Activated T-cell treated with anti-CD3 and anti-CD28 coated beads, Interleukin-2, amount 50 U/mL, for 24 hours (primary cell): ENCODE measurements at regions not wholly inside any gene's neighbourhood (a gene's known extent, or its start where the extent isn't known, plus 50 kb on each side); places are given as distances from the start of the nearest gene placed in this dataset.
"Not testable (repeated sequence)": the region's sequence is repeated elsewhere in the genome, so short reads cannot be mapped to it uniquely, and the experiment has no call there.

ENCODE experiments used
- DNase-seq: peaks from one replicate; pipeline ENCODE4 v3.0.0-alpha.2; 2020
- H3K27ac Mint-ChIP-seq: 2 replicates; pipeline ENCODE4 v1.8.0; 2020; ENCODE audit warnings: mild to moderate bottlenecking, mixed read lengths
- H3K27me3 Mint-ChIP-seq: 2 replicates; pipeline ENCODE4 v1.8.0; 2020; ENCODE audit warnings: mixed read lengths
- H3K36me3 Mint-ChIP-seq: 2 replicates; pipeline ENCODE4 v1.8.0; 2020; ENCODE audit warnings: low read depth, mixed read lengths
- H3K4me1 Mint-ChIP-seq: 2 replicates; pipeline ENCODE4 v1.8.0; 2020; ENCODE audit warnings: low read depth, mixed read lengths
- H3K4me3 Mint-ChIP-seq: 2 replicates; pipeline ENCODE4 v1.8.0; 2020; ENCODE audit warnings: mild to moderate bottlenecking, moderate library complexity, mixed read lengths
- H3K9me3 Mint-ChIP-seq: 2 replicates; pipeline ENCODE4 v1.8.0; 2020; ENCODE audit warnings: mixed read lengths

DNA sequence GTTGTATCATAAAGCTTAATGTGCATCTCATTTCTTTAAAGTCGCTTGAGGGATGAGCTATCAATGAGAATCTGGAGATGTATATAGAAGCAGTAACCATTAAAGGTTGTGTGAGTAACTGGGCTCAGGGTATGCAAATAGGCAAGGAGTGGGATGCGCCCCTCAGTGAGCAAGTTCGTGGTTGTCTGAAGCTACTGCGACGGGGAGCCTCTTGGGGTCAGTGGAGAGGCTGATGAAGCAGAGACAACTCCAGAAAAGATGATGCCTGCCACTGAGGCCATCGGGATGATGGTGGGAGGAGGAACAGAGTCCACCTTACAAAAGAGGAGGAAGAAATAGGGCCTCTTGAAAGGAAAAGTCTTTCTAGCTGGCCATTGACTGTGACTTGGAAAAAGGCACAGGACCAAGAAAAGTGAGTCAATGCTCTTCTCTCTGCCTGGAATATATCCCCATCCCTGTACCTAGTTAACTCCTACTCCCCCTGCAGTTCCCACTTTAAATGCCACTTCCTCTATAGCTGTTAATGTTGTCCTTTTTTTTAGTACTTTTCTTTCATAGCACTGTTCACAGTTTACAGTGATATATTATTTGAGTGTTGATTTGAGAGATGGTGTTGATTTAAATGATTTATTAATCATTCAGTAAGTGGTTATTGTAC is 51.4 kb upstream of the LSM6 start:
- Mint-ChIP-seq H3K27me3 (peaks cover 22% of the 10 kb centered on the region), H3K27ac (no peak overlapping the region), H3K9me3 (no peaks in the 10 kb centered on the region), H3K36me3 (no peaks in the 10 kb centered on the region), H3K4me1 (peaks cover 16% of the 10 kb centered on the region), H3K4me3 (no peak overlapping the region)
- DNase-seq, result no peak

DNA sequence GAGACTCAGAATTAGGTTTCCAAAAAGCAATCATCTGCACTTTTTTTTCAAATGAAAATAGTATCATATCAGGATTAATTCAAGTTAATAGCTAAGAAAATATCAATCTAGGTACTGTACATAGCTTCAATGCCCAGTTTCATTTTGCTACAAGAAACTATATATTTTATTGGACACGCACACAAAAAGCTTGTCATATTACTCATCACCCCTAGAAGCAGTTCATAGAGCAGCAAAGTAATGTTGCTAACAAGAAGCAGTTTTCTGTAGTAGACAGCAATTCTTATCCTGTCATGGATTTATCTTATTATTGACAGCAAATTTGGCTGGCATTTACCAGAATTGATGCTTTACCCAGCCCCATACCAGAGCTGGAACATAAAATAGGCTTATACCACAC is 52.3 kb upstream of the LSM6 start:
- Mint-ChIP-seq H3K4me1 (peaks cover 16% of the 10 kb centered on the region), H3K27me3 (peaks cover 26% of the 10 kb centered on the region), H3K27ac (no peak overlapping the region), H3K9me3 (no peaks in the 10 kb centered on the region), H3K36me3 (no peaks in the 10 kb centered on the region), H3K4me3 (no peak overlapping the region)
- no peak for DNase-seq

DNA sequence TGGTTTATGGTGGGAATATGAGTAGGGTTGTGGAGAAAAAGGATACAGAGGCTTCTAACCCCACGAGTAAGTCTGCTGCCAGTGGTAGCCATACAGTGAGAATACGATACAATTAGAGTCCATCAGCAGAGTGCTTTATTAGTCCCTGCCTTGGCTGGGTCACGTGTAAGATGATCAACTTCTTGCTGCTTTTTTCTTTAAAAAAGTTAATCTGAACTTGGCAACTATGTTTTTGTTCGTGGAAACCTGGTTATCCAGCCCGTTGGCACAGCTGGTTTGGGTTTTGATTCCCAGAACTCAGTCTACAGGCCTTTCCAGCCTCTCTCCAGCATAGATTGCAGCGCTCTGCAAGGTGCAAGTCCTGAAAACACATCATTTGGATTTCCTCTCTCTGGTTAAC is 53.1 kb upstream of the LSM6 start:
- DNase-seq, result no peak
- Mint-ChIP-seq H3K36me3 (no peaks in the 10 kb centered on the region), H3K4me1 (peaks cover 16% of the 10 kb centered on the region), H3K9me3 (no peaks in the 10 kb centered on the region), H3K4me3 (no peak overlapping the region), H3K27ac (no peak overlapping the region), H3K27me3 (peaks cover 33% of the 10 kb centered on the region)

DNA sequence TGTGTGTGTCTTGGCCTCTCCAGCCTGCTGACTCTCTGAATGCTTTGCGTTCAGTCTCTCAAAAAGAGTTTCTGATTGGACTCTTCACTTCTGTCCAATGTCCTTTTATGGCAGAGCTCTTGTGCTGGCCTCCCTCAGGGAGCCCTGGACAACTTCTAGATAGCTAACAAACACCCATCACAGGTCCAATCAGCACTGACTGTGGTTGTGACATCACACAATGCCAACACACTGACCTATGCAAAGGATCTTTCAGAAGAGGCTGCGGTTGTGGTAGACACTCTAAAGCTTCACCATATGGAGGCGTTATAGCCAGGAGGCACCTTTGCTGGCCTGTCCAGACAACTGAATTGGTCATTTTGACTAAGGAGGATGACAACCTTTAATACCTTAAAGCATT is 53.8 kb upstream of the LSM6 start:
- H3K4me1 Mint-ChIP-seq, result peaks cover 16% of the 10 kb centered on the region
- no peak for DNase-seq
- no peak overlapping the region for H3K4me3 Mint-ChIP-seq
- H3K27me3 Mint-ChIP-seq, result peaks cover 40% of the 10 kb centered on the region
- no peaks in the 10 kb centered on the region for H3K9me3 Mint-ChIP-seq
- H3K36me3 Mint-ChIP-seq, result no peaks in the 10 kb centered on the region
- H3K27ac Mint-ChIP-seq, result no peak overlapping the region

DNA sequence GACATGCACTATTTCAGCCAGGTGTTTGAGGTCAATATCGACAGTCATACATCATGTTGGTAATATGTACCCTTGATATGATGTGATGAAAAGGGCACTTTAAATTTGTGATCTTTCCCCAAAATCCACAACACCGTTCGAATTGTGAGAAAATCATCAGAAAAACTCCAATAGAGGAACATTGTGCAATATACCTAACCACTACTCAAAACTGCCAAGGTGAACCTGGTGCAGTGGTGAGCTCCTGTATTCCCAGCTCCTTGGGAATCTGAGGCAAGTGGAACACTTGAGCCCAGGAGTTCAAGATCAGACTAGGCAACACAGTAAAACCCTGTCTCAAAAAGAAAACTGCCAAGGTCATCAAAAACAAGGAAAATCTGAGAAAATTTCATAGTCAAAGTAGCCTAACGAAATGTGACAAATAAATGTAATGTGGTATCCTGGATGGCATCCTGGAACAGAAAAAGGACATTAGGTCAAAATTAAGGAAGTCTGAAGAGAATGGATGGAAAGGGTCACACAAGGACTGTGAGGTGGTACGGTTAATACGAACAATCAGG is 55.6 kb upstream of the LSM6 start:
- Mint-ChIP-seq H3K4me1 (peaks cover 16% of the 10 kb centered on the region), H3K36me3 (no peaks in the 10 kb centered on the region), H3K27me3 (peaks cover 54% of the 10 kb centered on the region), H3K9me3 (no peaks in the 10 kb centered on the region), H3K27ac (no peak overlapping the region), H3K4me3 (no peak overlapping the region)
- DNase-seq, result no peak

DNA sequence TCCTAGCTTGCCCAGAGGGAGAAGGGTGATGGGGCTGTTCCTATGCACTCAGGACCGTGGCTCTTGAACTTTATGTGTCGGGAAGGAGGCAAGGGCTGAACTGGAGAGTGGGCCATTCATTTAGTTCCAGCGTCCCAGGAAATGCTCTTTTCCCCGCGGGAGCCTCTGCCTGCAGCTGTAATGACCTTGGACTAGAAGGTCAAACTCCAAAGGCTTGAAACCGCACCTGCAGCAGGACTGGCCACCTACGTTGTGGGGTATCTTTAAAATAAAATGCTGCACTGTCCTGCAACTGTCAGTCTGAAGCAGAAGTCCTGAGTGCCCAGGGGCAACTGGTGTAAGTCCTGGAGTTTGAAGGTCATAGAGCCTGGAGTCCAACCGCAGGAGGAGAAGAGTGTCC is 61.5 kb upstream of the LSM6 start:
- Mint-ChIP-seq H3K36me3 (no peaks in the 10 kb centered on the region), H3K27me3 (peaks cover 50% of the 10 kb centered on the region), H3K4me1 (no peaks in the 10 kb centered on the region), H3K9me3 (no peaks in the 10 kb centered on the region), H3K27ac (no peak overlapping the region), H3K4me3 (no peak overlapping the region)
- DNase-seq, result no peak

DNA sequence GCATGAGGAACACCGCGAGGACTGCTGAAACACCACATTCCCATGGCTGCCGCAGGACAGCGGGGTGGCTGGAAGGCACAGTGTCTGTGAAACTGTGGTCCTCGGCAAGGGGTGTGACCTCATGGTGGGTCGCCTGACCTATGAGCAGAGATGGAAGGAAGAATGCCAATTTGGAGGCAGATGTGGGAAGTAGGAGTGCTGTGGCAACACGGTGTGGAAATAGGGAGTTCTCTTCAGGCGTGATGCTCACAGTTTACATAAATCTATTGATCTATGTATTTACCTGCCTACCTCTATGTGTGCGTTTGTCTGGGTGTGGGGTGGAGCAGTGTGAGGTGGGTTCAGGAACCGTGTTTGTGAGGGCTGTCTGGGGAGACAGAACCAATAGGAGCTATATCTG is 62.3 kb upstream of the LSM6 start:
- Mint-ChIP-seq H3K9me3 (no peaks in the 10 kb centered on the region), H3K27me3 (peaks cover 45% of the 10 kb centered on the region), H3K4me1 (no peaks in the 10 kb centered on the region), H3K27ac (no peak overlapping the region), H3K4me3 (no peak overlapping the region), H3K36me3 (no peaks in the 10 kb centered on the region)
- DNase-seq, result no peak

DNA sequence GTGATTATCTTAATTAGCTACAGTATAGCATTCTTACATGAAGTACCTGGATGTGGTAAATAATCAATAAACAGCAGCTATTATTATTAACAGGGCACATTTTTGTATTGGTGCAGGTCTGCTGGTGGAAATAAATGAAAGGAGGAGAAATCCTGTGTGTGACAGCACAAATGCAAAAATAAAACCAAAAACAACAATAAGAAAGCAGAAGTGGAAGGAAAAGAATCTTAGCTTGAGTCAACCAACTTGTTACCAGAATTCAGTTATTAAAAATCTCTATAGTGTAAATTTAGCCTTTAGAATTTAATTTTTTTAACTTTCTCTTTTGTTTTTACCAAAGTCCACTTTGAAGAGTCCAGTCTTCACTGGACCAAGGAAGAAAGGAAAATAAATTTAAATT is 63.1 kb upstream of the LSM6 start:
- H3K36me3 Mint-ChIP-seq, result no peaks in the 10 kb centered on the region
- H3K27me3 Mint-ChIP-seq, result peaks cover 38% of the 10 kb centered on the region
- H3K9me3 Mint-ChIP-seq, result no peaks in the 10 kb centered on the region
- H3K4me1 Mint-ChIP-seq, result no peaks in the 10 kb centered on the region
- DNase-seq, result no peak
- H3K4me3 Mint-ChIP-seq, result no peak overlapping the region
- no peak overlapping the region for H3K27ac Mint-ChIP-seq

DNA sequence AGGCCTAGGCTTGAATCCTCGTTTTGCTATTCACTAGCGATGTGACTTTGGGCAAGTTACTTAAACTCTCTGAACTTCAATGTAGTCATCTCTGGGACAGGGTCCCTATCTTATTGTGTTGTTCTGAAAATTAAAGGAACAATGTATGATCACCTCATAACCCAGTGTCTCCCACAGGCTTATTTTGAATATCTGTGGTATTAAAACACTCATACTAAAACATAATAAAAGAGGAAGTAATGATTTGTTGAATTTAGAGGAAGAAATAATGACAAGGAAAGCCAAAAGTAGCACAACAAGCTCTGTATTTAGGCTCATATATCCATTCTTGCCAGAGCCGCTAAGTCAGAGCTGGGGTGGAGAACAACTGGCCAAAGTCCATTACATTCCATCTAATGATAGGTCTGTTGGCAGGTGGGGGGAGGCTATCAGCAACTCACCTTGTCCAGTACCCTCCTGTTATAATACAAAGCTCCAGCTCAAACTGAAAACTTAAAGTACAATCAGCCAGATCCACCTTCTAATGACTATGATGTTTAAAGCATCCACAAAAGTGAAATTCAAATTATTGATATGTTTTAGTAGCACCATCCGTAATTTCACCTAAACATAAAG is 64.5 kb upstream of the LSM6 start:
- no peak for DNase-seq
- Mint-ChIP-seq H3K9me3 (no peaks in the 10 kb centered on the region), H3K4me3 (no peak overlapping the region), H3K27me3 (peaks cover 27% of the 10 kb centered on the region), H3K27ac (no peak overlapping the region), H3K36me3 (no peaks in the 10 kb centered on the region), H3K4me1 (peaks cover 1% of the 10 kb centered on the region)

DNA sequence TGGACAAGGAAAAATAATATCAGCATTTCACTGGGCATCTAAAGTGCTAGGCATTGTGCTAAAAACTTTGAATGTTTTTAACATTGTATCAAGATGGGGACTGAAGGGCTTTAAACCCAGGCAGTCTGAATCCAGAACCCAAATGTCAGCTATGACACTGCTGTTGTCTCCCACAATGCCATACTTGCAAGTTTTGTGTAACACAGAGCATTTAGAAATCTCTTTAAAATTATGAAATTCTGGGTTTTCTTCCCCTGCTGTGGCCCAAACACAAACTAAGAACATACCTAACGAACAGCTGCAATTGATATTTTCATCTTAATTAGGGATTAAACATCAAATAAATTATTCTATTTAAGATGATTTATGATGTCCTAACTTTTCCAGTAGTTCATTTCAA is 66.8 kb upstream of the LSM6 start:
- H3K27me3 Mint-ChIP-seq, result peaks cover 15% of the 10 kb centered on the region
- H3K27ac Mint-ChIP-seq, result no peak overlapping the region
- H3K4me1 Mint-ChIP-seq, result peaks cover 8% of the 10 kb centered on the region
- no peaks in the 10 kb centered on the region for H3K36me3 Mint-ChIP-seq
- H3K4me3 Mint-ChIP-seq, result no peak overlapping the region
- no peaks in the 10 kb centered on the region for H3K9me3 Mint-ChIP-seq
- no peak for DNase-seq

DNA sequence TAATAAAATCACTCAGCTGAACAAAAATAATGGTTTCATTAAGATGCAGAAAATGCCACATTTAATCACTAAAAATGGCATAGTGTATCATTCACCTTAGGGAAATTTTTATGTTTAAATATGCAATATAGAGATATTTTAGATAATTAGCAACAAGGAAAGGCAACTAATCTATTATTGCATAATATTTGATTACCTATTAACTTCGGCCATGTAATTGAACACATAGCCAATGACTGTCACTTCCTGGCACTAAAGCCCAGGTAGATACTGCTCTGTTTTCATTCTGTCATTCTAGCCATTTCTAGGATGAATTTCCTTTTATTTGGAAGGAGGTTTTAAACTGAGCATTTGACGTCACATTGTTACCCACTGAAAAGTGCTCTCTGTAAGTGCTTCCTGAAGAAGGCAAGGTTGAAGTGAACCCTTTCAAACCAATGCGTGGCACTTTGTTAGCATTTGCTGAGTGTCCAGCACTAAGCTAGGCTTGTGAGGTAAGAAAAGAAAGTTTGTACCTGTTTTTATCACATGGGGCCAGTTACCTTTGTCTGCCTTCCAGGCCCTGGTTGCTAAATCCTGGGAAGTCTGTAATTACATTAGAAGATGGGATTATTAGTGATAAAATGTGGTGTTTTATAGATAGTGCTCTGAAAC is 67.8 kb upstream of the LSM6 start:
- Mint-ChIP-seq H3K9me3 (no peaks in the 10 kb centered on the region), H3K4me3 (no peak overlapping the region), H3K4me1 (peaks cover 8% of the 10 kb centered on the region), H3K27me3 (peaks cover 7% of the 10 kb centered on the region), H3K27ac (no peak overlapping the region), H3K36me3 (no peaks in the 10 kb centered on the region)
- DNase-seq, result no peak

DNA sequence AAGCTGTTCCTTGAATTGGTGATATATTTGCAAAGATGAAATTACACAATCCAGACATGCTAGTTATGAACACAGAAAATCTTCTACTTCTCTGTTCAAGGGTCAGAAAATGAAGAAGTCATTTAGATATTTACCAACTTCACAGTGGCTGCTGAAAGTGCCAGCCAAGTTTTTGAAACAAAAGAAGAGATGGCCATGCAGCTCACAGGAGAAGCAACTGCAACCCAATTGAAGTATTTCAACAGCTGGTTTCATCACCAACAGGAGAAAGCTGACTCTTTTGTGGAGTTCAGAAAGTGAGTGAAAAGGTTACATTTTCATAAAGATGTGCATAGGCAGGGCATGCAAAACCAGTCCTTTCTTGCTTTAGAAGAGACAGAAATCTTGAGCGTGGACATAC is 70.1 kb upstream of the LSM6 start:
- no peaks in the 10 kb centered on the region for H3K9me3 Mint-ChIP-seq
- H3K27ac Mint-ChIP-seq, result no peak overlapping the region
- DNase-seq, result no peak
- H3K36me3 Mint-ChIP-seq, result no peaks in the 10 kb centered on the region
- no peak overlapping the region for H3K4me3 Mint-ChIP-seq
- peaks cover 8% of the 10 kb centered on the region for H3K4me1 Mint-ChIP-seq
- H3K27me3 Mint-ChIP-seq, result peaks cover 3% of the 10 kb centered on the region

DNA sequence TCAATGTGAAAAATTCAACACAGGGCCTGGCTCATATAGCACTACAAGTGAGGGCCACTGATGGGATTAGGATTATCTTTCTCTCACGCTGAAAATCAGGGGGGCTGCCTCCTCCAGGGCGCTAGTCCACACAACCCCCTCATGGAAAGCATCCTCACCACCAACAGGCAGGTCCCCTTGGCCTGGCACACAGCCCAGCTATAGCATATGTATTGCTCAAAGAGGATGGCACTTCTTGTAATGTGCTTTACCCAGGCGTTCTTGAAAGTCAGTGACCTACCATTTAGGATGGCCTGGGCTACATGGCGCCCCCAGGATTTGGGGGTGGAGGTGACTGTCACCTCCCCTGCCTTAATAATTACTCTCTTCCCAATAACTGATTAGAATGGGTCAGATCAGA is 71.0 kb upstream of the LSM6 start:
- H3K27ac Mint-ChIP-seq, result no peak overlapping the region
- no peaks in the 10 kb centered on the region for H3K9me3 Mint-ChIP-seq
- H3K36me3 Mint-ChIP-seq, result no peaks in the 10 kb centered on the region
- H3K4me3 Mint-ChIP-seq, result no peak overlapping the region
- peaks cover 8% of the 10 kb centered on the region for H3K4me1 Mint-ChIP-seq
- peaks cover 3% of the 10 kb centered on the region for H3K27me3 Mint-ChIP-seq
- no peak for DNase-seq

DNA sequence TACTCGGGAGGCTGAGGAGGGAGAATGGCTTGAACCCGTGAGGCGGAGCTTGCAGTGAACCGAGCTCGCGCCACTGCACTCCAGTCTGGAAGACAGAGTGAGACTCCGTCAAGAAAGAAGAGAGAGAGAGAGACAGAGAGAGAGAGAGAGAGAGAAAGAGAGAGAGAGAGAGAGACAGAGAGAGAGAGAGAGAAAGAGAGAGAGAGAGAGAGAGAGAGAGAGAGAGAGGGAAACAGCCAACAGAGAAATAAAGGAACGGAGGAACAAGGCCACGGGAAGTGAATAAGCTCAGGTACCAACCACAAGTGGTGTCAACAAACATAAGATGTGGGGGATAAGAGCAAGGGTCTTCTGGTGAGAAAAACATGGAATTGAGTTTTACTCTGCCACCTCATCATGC is 71.5 kb upstream of the LSM6 start:
- not testable (repeated sequence) for H3K27ac Mint-ChIP-seq, H3K4me3 Mint-ChIP-seq, H3K9me3 Mint-ChIP-seq, H3K4me1 Mint-ChIP-seq, DNase-seq, H3K36me3 Mint-ChIP-seq, H3K27me3 Mint-ChIP-seq

DNA sequence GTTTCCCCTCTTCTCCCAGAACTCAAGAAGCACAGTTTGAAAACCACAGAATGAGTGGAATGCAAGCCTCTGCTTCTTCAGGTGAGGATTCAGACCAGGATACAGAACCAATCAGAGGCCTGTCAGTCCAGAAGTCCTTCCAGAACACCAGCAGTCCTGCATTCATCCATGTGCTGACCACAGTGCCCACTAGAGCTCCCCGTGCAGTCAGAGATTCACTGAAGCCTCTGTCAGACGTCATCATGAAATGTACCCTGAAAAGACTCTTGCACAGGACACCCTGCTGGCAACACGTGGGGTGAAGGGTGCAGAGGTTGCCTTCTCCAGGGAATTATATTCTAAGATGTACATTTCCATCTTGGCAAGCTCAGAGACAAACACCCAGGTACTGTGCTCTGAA is 75.9 kb upstream of the LSM6 start:
- Mint-ChIP-seq H3K27me3 (peaks cover 6% of the 10 kb centered on the region), H3K4me1 (peaks cover 4% of the 10 kb centered on the region), H3K36me3 (no peaks in the 10 kb centered on the region), H3K4me3 (no peak overlapping the region), H3K27ac (no peak overlapping the region), H3K9me3 (no peaks in the 10 kb centered on the region)
- DNase-seq, result no peak
